Suprapubic skin (tissue), 4 donors: ENCODE measurements at regions not wholly inside any gene's neighbourhood (a gene's known extent, or its start where the extent isn't known, plus 50 kb on each side); places are given as distances from the start of the nearest gene placed in this dataset.

ENCODE experiments used
- CTCF ChIP-seq, 2 donors: fragments of 200-600 bp in 1 of 2; fragments of 450-650 bp in 1 of 2; sonication (generic) in 1 of 2; IDR thresholded peaks; one replicate each; pipeline ENCODE4 v1.5.1; 2016 to 2019; ENCODE audit warnings: antibody characterized with exemption in 2 of 2, mild to moderate bottlenecking in 1 of 2, moderate library complexity in 1 of 2
- EP300 ChIP-seq: sonication (generic); formaldehyde crosslinking; IDR thresholded peaks from one replicate; pipeline ENCODE4 v1.6.1; 2017; ENCODE audit warnings: antibody characterized with exemption
- POLR2A ChIP-seq, 2 donors: fragments of 450-650 bp; IDR thresholded peaks; one replicate each; pipeline ENCODE4 v1.6.1; 2017; ENCODE audit warnings: antibody characterized with exemption in 2 of 2, mild to moderate bottlenecking in 2 of 2, moderate library complexity in 2 of 2
- POLR2AphosphoS5 ChIP-seq, 3 donors: sonication (generic); formaldehyde crosslinking; IDR thresholded peaks; one replicate each; pipeline ENCODE4 v1.6.1; 2017; ENCODE audit warnings: antibody characterized with exemption in 3 of 3

DNA sequence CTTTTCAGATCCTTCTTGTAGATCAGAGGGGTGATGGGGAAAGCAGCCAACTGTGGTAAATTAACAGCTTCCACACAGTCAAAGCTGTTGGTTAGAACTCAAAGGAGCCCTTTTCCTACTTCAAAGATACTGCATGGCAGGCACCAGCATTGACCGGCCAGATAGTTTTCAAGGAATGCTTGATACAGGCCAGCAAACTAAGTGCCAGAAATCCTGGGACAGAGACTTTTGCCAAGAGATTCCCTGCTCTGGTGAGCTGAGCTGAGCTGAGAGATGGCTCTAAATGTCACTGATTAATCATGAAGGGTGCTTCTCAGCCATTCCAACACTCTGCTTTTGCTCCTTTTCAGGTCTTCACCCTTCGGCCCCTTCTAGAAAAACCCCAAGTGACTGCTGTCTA, 131.6 kb upstream of the MED14 start:
- no peak for TF ChIP-seq CTCF (IDR thresholded peaks at IDR 0.05)
- TF ChIP-seq POLR2AphosphoS5 (IDR thresholded peaks at IDR 0.05): no peak
- TF ChIP-seq POLR2A (IDR thresholded peaks at IDR 0.05): no peak
- no peak for TF ChIP-seq EP300
